Activated naive CD4-positive, alpha-beta T cell treated with anti-CD3 and anti-CD28 coated beads, Interleukin-2, amount 50 U/mL, for 24 hours (primary cell): ENCODE measurements at regions not wholly inside any gene's neighbourhood (a gene's known extent, or its start where the extent isn't known, plus 50 kb on each side); places are given as distances from the start of the nearest gene placed in this dataset.
"Not testable (repeated sequence)": the region's sequence is repeated elsewhere in the genome, so short reads cannot be mapped to it uniquely, and the experiment has no call there.

Source experiments
- H3K27ac Mint-ChIP-seq: one replicate; pipeline ENCODE4 v1.8.0; 2021; ENCODE audit warnings: mild to moderate bottlenecking, mixed read lengths
- H3K27me3 Mint-ChIP-seq: one replicate; pipeline ENCODE4 v1.8.0; 2021; ENCODE audit warnings: mixed read lengths
- H3K36me3 Mint-ChIP-seq: one replicate; pipeline ENCODE4 v1.8.0; 2021; ENCODE audit warnings: mixed read lengths
- H3K4me1 Mint-ChIP-seq: one replicate; pipeline ENCODE4 v1.8.0; 2021; ENCODE audit warnings: mixed read lengths
- H3K4me3 Mint-ChIP-seq: one replicate; pipeline ENCODE4 v1.8.0; 2021; ENCODE audit warnings: mild to moderate bottlenecking, mixed read lengths
- H3K9me3 Mint-ChIP-seq: one replicate; pipeline ENCODE4 v1.8.0; 2021; ENCODE audit warnings: mixed read lengths

GRCh38 chr10:33496096-33496495 is 161.6 kb upstream of the NRP1 start:
- Mint-ChIP-seq H3K4me3 (no peak overlapping the region), H3K4me1 (no peaks in the 10 kb centered on the region), H3K27me3 (peaks cover 2% of the 10 kb centered on the region), H3K36me3 (no peaks in the 10 kb centered on the region), H3K27ac (no peak overlapping the region), H3K9me3 (no peaks in the 10 kb centered on the region)

GRCh38 chr10:33494694-33495265 is 160.3 kb upstream of the NRP1 start:
- H3K36me3 Mint-ChIP-seq, result no peaks in the 10 kb centered on the region
- H3K9me3 Mint-ChIP-seq, result no peaks in the 10 kb centered on the region
- H3K4me3 Mint-ChIP-seq, result no peak overlapping the region
- H3K27ac Mint-ChIP-seq, result no peak overlapping the region
- H3K27me3 Mint-ChIP-seq, result peaks cover 2% of the 10 kb centered on the region
- no peaks in the 10 kb centered on the region for H3K4me1 Mint-ChIP-seq

GRCh38 chr10:33493978-33494377 is 159.5 kb upstream of the NRP1 start:
- H3K27me3 Mint-ChIP-seq, result peaks cover 2% of the 10 kb centered on the region
- H3K27ac Mint-ChIP-seq, result no peak overlapping the region
- H3K9me3 Mint-ChIP-seq, result no peaks in the 10 kb centered on the region
- no peaks in the 10 kb centered on the region for H3K36me3 Mint-ChIP-seq
- no peak overlapping the region for H3K4me3 Mint-ChIP-seq
- H3K4me1 Mint-ChIP-seq, result no peaks in the 10 kb centered on the region

GRCh38 chr10:33493497-33493896 is 159.0 kb upstream of the NRP1 start:
- no peak overlapping the region for H3K27ac Mint-ChIP-seq
- H3K9me3 Mint-ChIP-seq, result no peaks in the 10 kb centered on the region
- H3K4me1 Mint-ChIP-seq, result no peaks in the 10 kb centered on the region
- no peaks in the 10 kb centered on the region for H3K36me3 Mint-ChIP-seq
- H3K4me3 Mint-ChIP-seq, result no peak overlapping the region
- peaks cover 2% of the 10 kb centered on the region for H3K27me3 Mint-ChIP-seq

GRCh38 chr10:33492701-33493345 is 158.4 kb upstream of the NRP1 start:
- Mint-ChIP-seq H3K36me3 (no peaks in the 10 kb centered on the region), H3K4me3 (no peak overlapping the region)

GRCh38 chr10:33489501-33490176 is 155.2 kb upstream of the NRP1 start:
- H3K4me3 Mint-ChIP-seq, result no peak overlapping the region
- peaks cover 11% of the 10 kb centered on the region for H3K4me1 Mint-ChIP-seq
- H3K36me3 Mint-ChIP-seq, result no peaks in the 10 kb centered on the region
- no peaks in the 10 kb centered on the region for H3K27me3 Mint-ChIP-seq
- H3K9me3 Mint-ChIP-seq, result no peaks in the 10 kb centered on the region
- H3K27ac Mint-ChIP-seq, result no peak overlapping the region

More at GRCh38 chr10:33492701-33493345, 158.4 kb upstream of the NRP1 start:
- Mint-ChIP-seq H3K4me1 (no peaks in the 10 kb centered on the region), H3K27ac (no peak overlapping the region), H3K27me3 (peaks cover 2% of the 10 kb centered on the region), H3K9me3 (no peaks in the 10 kb centered on the region)

- Mint-ChIP-seq H3K4me3 (no peak overlapping the region), H3K27ac (no peak overlapping the region), H3K4me1 (peaks cover 11% of the 10 kb centered on the region), H3K27me3 (peaks cover 1% of the 10 kb centered on the region), H3K9me3 (no peaks in the 10 kb centered on the region), H3K36me3 (no peaks in the 10 kb centered on the region)
Measured at GRCh38 chr10:33487014-33487776, 152.7 kb upstream of the NRP1 start.

GRCh38 chr10:33485276-33485675 is 150.8 kb upstream of the NRP1 start:
- Mint-ChIP-seq H3K4me3 (no peak overlapping the region), H3K27ac (no peak overlapping the region), H3K27me3 (peaks cover 1% of the 10 kb centered on the region), H3K36me3 (no peaks in the 10 kb centered on the region), H3K9me3 (no peaks in the 10 kb centered on the region), H3K4me1 (peaks cover 11% of the 10 kb centered on the region)

- Mint-ChIP-seq H3K4me1 (peaks cover 11% of the 10 kb centered on the region), H3K27me3 (peaks cover 1% of the 10 kb centered on the region), H3K36me3 (no peaks in the 10 kb centered on the region), H3K4me3 (no peak overlapping the region), H3K9me3 (no peaks in the 10 kb centered on the region), H3K27ac (no peak overlapping the region)
Measured at GRCh38 chr10:33484787-33485186, 150.3 kb upstream of the NRP1 start.

- no peaks in the 10 kb centered on the region for H3K9me3 Mint-ChIP-seq
- H3K36me3 Mint-ChIP-seq, result no peaks in the 10 kb centered on the region
- peaks cover 11% of the 10 kb centered on the region for H3K4me1 Mint-ChIP-seq
- H3K27me3 Mint-ChIP-seq, result peaks cover 1% of the 10 kb centered on the region
- no peak overlapping the region for H3K27ac Mint-ChIP-seq
- H3K4me3 Mint-ChIP-seq, result no peak overlapping the region
Measured at GRCh38 chr10:33483816-33484190, 149.3 kb upstream of the NRP1 start.

GRCh38 chr10:33483124-33483815 is 148.8 kb upstream of the NRP1 start:
- Mint-ChIP-seq H3K36me3 (no peaks in the 10 kb centered on the region), H3K4me1 (peaks cover 11% of the 10 kb centered on the region), H3K27ac (no peak overlapping the region), H3K9me3 (no peaks in the 10 kb centered on the region), H3K27me3 (peaks cover 1% of the 10 kb centered on the region), H3K4me3 (no peak overlapping the region)

GRCh38 chr10:33482486-33482885 is 148.0 kb upstream of the NRP1 start:
- H3K36me3 Mint-ChIP-seq, result no peaks in the 10 kb centered on the region

GRCh38 chr10:33481184-33481583 is 146.7 kb upstream of the NRP1 start:
- H3K4me1 Mint-ChIP-seq, result peaks cover 1% of the 10 kb centered on the region
- H3K4me3 Mint-ChIP-seq, result no peak overlapping the region
- H3K36me3 Mint-ChIP-seq, result no peaks in the 10 kb centered on the region
- peaks cover 3% of the 10 kb centered on the region for H3K27me3 Mint-ChIP-seq
- H3K27ac Mint-ChIP-seq, result no peak overlapping the region
- no peaks in the 10 kb centered on the region for H3K9me3 Mint-ChIP-seq

More at GRCh38 chr10:33482486-33482885, 148.0 kb upstream of the NRP1 start:
- no peaks in the 10 kb centered on the region for H3K9me3 Mint-ChIP-seq
- H3K4me3 Mint-ChIP-seq, result no peak overlapping the region
- H3K27ac Mint-ChIP-seq, result no peak overlapping the region
- H3K4me1 Mint-ChIP-seq, result peaks cover 11% of the 10 kb centered on the region
- peaks cover 1% of the 10 kb centered on the region for H3K27me3 Mint-ChIP-seq

- H3K4me3 Mint-ChIP-seq, H3K36me3 Mint-ChIP-seq, H3K27ac Mint-ChIP-seq: not testable (repeated sequence)
Measured at GRCh38 chr10:33480417-33480816, 145.9 kb upstream of the NRP1 start.

GRCh38 chr10:33478675-33479125 is 144.2 kb upstream of the NRP1 start:
- no peak overlapping the region for H3K27ac Mint-ChIP-seq
- no peaks in the 10 kb centered on the region for H3K9me3 Mint-ChIP-seq
- no peaks in the 10 kb centered on the region for H3K4me1 Mint-ChIP-seq
- no peaks in the 10 kb centered on the region for H3K36me3 Mint-ChIP-seq
- no peak overlapping the region for H3K4me3 Mint-ChIP-seq
- H3K27me3 Mint-ChIP-seq, result peaks cover 9% of the 10 kb centered on the region

More at GRCh38 chr10:33480417-33480816, 145.9 kb upstream of the NRP1 start:
- H3K27me3 Mint-ChIP-seq, H3K4me1 Mint-ChIP-seq, H3K9me3 Mint-ChIP-seq: not testable (repeated sequence)
